HL-60 (cell line): ENCODE measurements at regions not wholly inside any gene's neighbourhood (a gene's known extent, or its start where the extent isn't known, plus 50 kb on each side); places are given as distances from the start of the nearest gene placed in this dataset.

Experiments
- DNase-seq, 2 experiments: peaks; one replicate each; pipeline ENCODE4 v3.0.0-alpha.2; 2010 to 2020; ENCODE audit warnings: low read depth in 1 of 2, low spot score in 1 of 2
- H3K27ac ChIP-seq: fragments of 250-450 bp; sonication (Bioruptor Pico); replicated peaks from 2 replicates; pipeline ENCODE4 v1.5.1; 2020; ENCODE audit warnings: mild to moderate bottlenecking, moderate library complexity
- H3K27me3 ChIP-seq: fragments of 250-450 bp; sonication (Bioruptor Pico); 2 replicates; pipeline ENCODE4 v1.5.1; 2021; ENCODE audit warnings: mild to moderate bottlenecking, moderate library complexity; ENCODE audit not compliant: insufficient read depth, poor library complexity, severe bottlenecking
- H3K4me3 ChIP-seq: replicated peaks from 2 replicates; pipeline ENCODE4 v1.5.1; 2011; ENCODE audit warnings: mild to moderate bottlenecking, control low read depth, low read length; ENCODE audit not compliant: insufficient read depth
- GABPA ChIP-seq: IDR thresholded peaks from 2 replicates; pipeline ENCODE4 v1.6.1; 2012; ENCODE audit warnings: low read depth
- POLR2AphosphoS5 ChIP-seq: IDR thresholded peaks from 2 replicates; pipeline ENCODE4 v1.6.1; 2012; ENCODE audit warnings: low read depth
- REST ChIP-seq: IDR thresholded peaks from 2 replicates; pipeline ENCODE4 v1.6.1; 2012; ENCODE audit warnings: low read depth; ENCODE audit not compliant: insufficient replicate concordance
- SPI1 ChIP-seq: IDR thresholded peaks from 2 replicates; pipeline ENCODE4 v1.6.1; 2012; ENCODE audit warnings: low read depth, mild to moderate bottlenecking, borderline replicate concordance
- TF ChIP-seq, protein P1 (sequence below): IDR thresholded peaks from one replicate; pipeline ENCODE4 v1.5.1; 2011; ENCODE audit warnings: low read length, control low read depth, inconsistent platforms; ENCODE audit not compliant: insufficient read depth

GRCh38 chr1:93021539-93022134 is 57.4 kb upstream of the MTF2 start:
- Histone ChIP-seq H3K27ac (no peak overlapping the region), H3K4me3 (no peak overlapping the region), H3K27me3 (peaks cover 20% of the 10 kb centered on the region)
- TF ChIP-seq, protein P1, sequence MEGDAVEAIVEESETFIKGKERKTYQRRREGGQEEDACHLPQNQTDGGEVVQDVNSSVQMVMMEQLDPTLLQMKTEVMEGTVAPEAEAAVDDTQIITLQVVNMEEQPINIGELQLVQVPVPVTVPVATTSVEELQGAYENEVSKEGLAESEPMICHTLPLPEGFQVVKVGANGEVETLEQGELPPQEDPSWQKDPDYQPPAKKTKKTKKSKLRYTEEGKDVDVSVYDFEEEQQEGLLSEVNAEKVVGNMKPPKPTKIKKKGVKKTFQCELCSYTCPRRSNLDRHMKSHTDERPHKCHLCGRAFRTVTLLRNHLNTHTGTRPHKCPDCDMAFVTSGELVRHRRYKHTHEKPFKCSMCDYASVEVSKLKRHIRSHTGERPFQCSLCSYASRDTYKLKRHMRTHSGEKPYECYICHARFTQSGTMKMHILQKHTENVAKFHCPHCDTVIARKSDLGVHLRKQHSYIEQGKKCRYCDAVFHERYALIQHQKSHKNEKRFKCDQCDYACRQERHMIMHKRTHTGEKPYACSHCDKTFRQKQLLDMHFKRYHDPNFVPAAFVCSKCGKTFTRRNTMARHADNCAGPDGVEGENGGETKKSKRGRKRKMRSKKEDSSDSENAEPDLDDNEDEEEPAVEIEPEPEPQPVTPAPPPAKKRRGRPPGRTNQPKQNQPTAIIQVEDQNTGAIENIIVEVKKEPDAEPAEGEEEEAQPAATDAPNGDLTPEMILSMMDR, result peak; percentile 37
- no peak for TF ChIP-seq GABPA
- DNase-seq, result peak in 1 of 2 experiments; percentile 13

DNA sequence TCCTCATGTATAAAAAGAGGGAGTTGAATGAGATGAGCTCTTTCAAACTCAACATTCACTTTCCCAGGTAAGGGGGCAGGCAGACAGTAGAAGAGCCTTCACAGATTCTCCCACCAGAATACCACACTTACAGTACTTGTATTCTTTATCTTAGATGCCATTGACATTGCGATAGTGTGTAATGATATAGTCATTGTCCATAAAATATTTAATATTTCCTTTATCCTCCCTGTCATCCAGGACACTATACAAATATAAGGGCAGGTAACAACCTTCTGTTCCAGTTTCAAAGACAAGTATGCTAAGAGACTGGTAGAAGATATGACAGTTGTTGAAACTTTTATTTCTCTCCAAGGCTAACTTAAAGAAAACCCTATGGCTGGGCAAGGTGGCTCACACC is 56.5 kb upstream of the MTF2 start:
- no peak overlapping the region for H3K4me3 ChIP-seq
- no peak for TF ChIP-seq POLR2AphosphoS5
- no peak overlapping the region for H3K27ac ChIP-seq

DNA sequence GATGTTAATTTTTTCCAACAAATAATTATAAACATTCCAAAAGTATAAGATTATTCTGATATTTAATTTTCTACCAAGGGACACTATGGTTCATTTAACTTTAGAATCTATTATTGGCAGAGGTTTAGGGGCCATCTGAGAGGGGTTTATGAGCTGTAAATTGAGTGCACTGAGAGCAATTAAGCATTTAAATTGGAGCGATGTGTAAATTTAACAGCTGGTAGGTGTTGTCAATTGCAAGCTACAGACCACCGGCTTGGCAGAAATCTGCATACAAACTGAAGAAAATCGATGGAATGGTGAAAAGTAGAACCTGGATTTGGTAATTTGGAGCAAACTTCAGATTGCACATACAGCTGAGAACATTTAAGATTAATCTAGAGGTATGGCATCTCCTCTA is 55.8 kb upstream of the MTF2 start:
- H3K27ac ChIP-seq, result no peak overlapping the region
- DNase-seq, result no peak
- TF ChIP-seq GABPA (no peak), REST (no peak), POLR2AphosphoS5 (no peak)
- TF ChIP-seq, protein P1, result no peak
- no peak overlapping the region for H3K4me3 ChIP-seq
- peaks cover 13% of the 10 kb centered on the region for H3K27me3 ChIP-seq

More for the DNA sequence above, 56.5 kb upstream of the MTF2 start:
- H3K27me3 ChIP-seq, result peaks cover 18% of the 10 kb centered on the region
- DNase-seq, result no peak

- TF ChIP-seq POLR2AphosphoS5 (no peak), SPI1 (no peak)
- Histone ChIP-seq H3K27ac (no peak overlapping the region), H3K4me3 (no peak overlapping the region), H3K27me3 (peaks cover 13% of the 10 kb centered on the region)
- no peak for DNase-seq
These were observed 53.5 kb upstream of the MTF2 start for GRCh38 chr1:93025572-93025971.

DNA sequence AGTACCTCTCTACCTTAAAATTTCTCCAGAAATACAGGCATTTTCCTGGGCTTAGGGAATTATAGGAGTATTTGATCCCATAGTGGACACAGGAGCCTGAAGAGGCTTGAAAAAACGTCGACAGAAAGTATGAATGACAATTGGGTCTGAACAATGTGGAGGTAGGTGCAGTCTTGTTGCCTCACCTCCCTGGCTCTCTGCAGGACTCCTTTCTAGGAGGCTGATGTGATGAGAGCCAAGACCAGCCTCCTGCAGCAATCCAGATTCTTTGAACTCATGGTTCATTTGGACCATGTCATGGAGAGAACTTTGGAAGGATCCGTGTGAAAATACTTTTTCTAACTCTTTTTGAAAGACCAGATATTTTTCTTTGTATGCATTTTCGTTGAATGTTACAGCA is 50.5 kb upstream of the MTF2 start:
- H3K27ac ChIP-seq, result no peak overlapping the region
- DNase-seq, result no peak
- H3K4me3 ChIP-seq, result no peak overlapping the region
- H3K27me3 ChIP-seq, result peaks cover 8% of the 10 kb centered on the region
- TF ChIP-seq POLR2AphosphoS5 (no peak), REST (no peak), SPI1 (no peak), GABPA (no peak)
- TF ChIP-seq, protein P1, result no peak
